ENCODE measurements at regions not wholly inside any gene's neighbourhood (a gene's known extent, or its start where the extent isn't known, plus 50 kb on each side); places are given as distances from the start of the nearest gene placed in this dataset.
A peak's percentile ranks its signal among the peaks of the same experiment; 100 is the strongest.

GRCh38 chr11:27763736-27764135, 63.5 kb upstream of the BDNF start:
- DNase-seq = no peak

- DNase-seq = no peak
Observed at GRCh38 chr11:27761356-27761755, 61.1 kb upstream of the BDNF start.

- peak; percentile 9 to 27 for DNase-seq
Observed at GRCh38 chr11:27757953-27758352, 57.7 kb upstream of the BDNF start.

GRCh38 chr11:27754035-27755017, 54.1 kb upstream of the BDNF start:
- no peak for DNase-seq
